NB4 (cell line): ENCODE measurements at regions not wholly inside any gene's neighbourhood (a gene's known extent, or its start where the extent isn't known, plus 50 kb on each side); places are given as distances from the start of the nearest gene placed in this dataset.

Source experiments
- CTCF ChIP-seq: IDR thresholded peaks from one replicate; pipeline ENCODE4 v1.5.1; 2012; ENCODE audit warnings: low read depth, low read length
- POLR2A ChIP-seq: IDR thresholded peaks from 2 replicates; pipeline ENCODE4 v1.6.1; 2011; ENCODE audit warnings: mild to moderate bottlenecking; ENCODE audit not compliant: insufficient read length; ENCODE audit errors: extremely low read depth
- TF ChIP-seq, protein P1 (sequence below): IDR thresholded peaks from 2 replicates; pipeline ENCODE4 v1.6.1; 2011; ENCODE audit warnings: low read depth, low read length

DNA sequence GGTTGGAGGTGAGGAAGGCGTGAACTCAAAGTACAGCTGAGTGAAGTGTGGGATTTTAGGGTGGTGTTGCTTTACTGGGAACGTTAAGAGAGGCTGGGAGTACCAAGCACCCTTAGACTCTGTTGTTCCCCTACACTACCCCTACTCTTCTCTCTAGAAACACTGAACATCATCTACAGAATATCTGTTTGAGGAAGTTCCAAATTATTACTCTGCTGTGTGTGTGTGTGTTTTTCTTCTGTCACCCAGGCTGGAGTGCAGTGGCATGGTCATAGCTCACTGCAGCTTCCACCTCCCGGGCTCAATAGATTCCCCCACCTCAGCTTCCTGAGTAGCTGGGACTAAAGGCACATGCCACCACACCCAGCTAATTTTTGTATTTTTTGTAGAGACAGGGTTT, 76.7 kb upstream of the AP1S2 start:
- no peak for TF ChIP-seq CTCF
- no peak for TF ChIP-seq POLR2A
- TF ChIP-seq, protein P1, sequence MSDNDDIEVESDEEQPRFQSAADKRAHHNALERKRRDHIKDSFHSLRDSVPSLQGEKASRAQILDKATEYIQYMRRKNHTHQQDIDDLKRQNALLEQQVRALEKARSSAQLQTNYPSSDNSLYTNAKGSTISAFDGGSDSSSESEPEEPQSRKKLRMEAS, result no peak
